Keratinocyte (primary cell): ENCODE measurements at regions not wholly inside any gene's neighbourhood (a gene's known extent, or its start where the extent isn't known, plus 50 kb on each side); places are given as distances from the start of the nearest gene placed in this dataset.

Source experiments
- CTCF ChIP-seq, 3 experiments: IDR thresholded peaks in 1 of 3; conservative IDR thresholded peaks in 1 of 3; optimal IDR thresholded peaks in 1 of 3; 2 replicates in 2 of 3; 3 replicates in 1 of 3; pipeline versions ENCODE3 to v1.5.1; 2011; ENCODE audit warnings: low read length in 3 of 3, mild to moderate bottlenecking in 3 of 3, moderate library complexity in 2 of 3, control low read depth in 1 of 3, inconsistent platforms in 1 of 3; ENCODE audit not compliant: insufficient read depth in 2 of 3; ENCODE audit errors: extremely low read depth in 1 of 3
- EZH2 ChIP-seq: IDR thresholded peaks from one replicate; pipeline ENCODE4 v1.6.1; 2012; ENCODE audit warnings: inconsistent platforms, mild to moderate bottlenecking, low read length, moderate library complexity

GRCh38 chr13:88541994-88542393 lies 870.8 kb downstream of the SLITRK5 start:
- TF ChIP-seq CTCF (optimal IDR thresholded peaks at IDR 0.05 in 1 of 3, IDR thresholded peaks at IDR 0.05 in 1 of 3, conservative IDR thresholded peaks at IDR 0.05 in 1 of 3; ENCODE audit: extremely low read depth in 1 of 3, insufficient read depth in 2 of 3, low read length in 3 of 3) (no peak), EZH2 (no peak)
